IMR-90 (cell line): ENCODE measurements at regions not wholly inside any gene's neighbourhood (a gene's known extent, or its start where the extent isn't known, plus 50 kb on each side); places are given as distances from the start of the nearest gene placed in this dataset.

Experiments
- ATAC-seq: fragments of 200-7000 bp; cut with Tn5 transposase; 2 replicates; pipeline ENCODE4 v1.9.1; 2020; ENCODE audit warnings: low read depth, mild to moderate bottlenecking, moderate library complexity
- BruUV-seq: library from RNA; stranded (reverse); fragments of 400-500 nt; replicated peaks from 2 replicates; lab custom pipeline; 2021; lab: Mats Ljungman, UMichigan
- CTCF ChIA-PET: fragments of 300-600 bp; formaldehyde crosslinking; extraction: SDS; loops from one replicate; lab custom pipeline; 2021; ENCODE audit warnings: antibody characterized with exemption; lab: Yijun Ruan, JAX
- POLR2A ChIA-PET: fragments of 300-600 bp; sonication (Branson Sonifier 250); formaldehyde crosslinking; loops from one replicate; lab custom pipeline; 2022; ENCODE audit warnings: antibody characterized with exemption; ENCODE audit not compliant: unreplicated experiment; lab: Charles Lee
- DNase-seq: peaks from one replicate; pipeline ENCODE4 v3.0.0; 2013
- H2AFZ ChIP-seq: replicated peaks from 2 replicates; pipeline ENCODE3; 2013; ENCODE audit warnings: low read length, mild to moderate bottlenecking; ENCODE audit not compliant: poor library complexity
- H2AK5ac ChIP-seq: 2 replicates; pipeline ENCODE4 v1.6.1; 2013; ENCODE audit warnings: low read depth, low read length, inconsistent platforms
- H2AK9ac ChIP-seq: replicated peaks from 2 replicates; pipeline ENCODE3; 2013; ENCODE audit warnings: mild to moderate bottlenecking, low read depth, low read length, moderate library complexity; ENCODE audit not compliant: poor library complexity
- H2BK120ac ChIP-seq: 2 replicates; pipeline ENCODE4 v1.6.1; 2013; ENCODE audit warnings: low read depth, low read length, inconsistent platforms
- H2BK15ac ChIP-seq: 3 replicates; pipeline ENCODE4 v1.6.1; 2013; ENCODE audit warnings: low read depth, low read length, inconsistent platforms
- H2BK20ac ChIP-seq: 2 replicates; pipeline ENCODE4 v1.6.1; 2013; ENCODE audit warnings: low read depth, mild to moderate bottlenecking, inconsistent platforms, low read length, moderate library complexity
- H2BK5ac ChIP-seq: 2 replicates; pipeline ENCODE4 v1.6.1; 2013; ENCODE audit warnings: mild to moderate bottlenecking, low read depth, low read length, inconsistent platforms; ENCODE audit not compliant: poor library complexity, severe bottlenecking
- H3K14ac ChIP-seq: replicated peaks from 2 replicates; pipeline ENCODE4 v1.6.1; 2013; ENCODE audit warnings: low read depth, low read length, inconsistent platforms
- H3K18ac ChIP-seq: 2 replicates; pipeline ENCODE4 v1.6.1; 2013; ENCODE audit warnings: low read depth, low read length, control low read depth
- H3K23ac ChIP-seq: 2 replicates; pipeline ENCODE4 v1.6.1; 2013; ENCODE audit warnings: low read depth, low read length, inconsistent platforms
- H3K27ac ChIP-seq: 2 replicates; pipeline ENCODE4 v1.5.1; 2013; ENCODE audit warnings: mild to moderate bottlenecking, control low read depth, low read length; ENCODE audit not compliant: insufficient read depth
- H3K27me3 ChIP-seq: 2 replicates; pipeline ENCODE4 v1.6.1; 2013; ENCODE audit warnings: low read length; ENCODE audit not compliant: control insufficient read depth, insufficient read depth
- H3K36me3 ChIP-seq: 2 replicates; pipeline ENCODE4 v1.6.1; 2013; ENCODE audit warnings: low read length, mixed read lengths; ENCODE audit not compliant: control insufficient read depth, insufficient read depth
- H3K4ac ChIP-seq: 2 replicates; pipeline ENCODE4 v1.6.1; 2013; ENCODE audit warnings: low read depth, low read length, inconsistent platforms
- H3K4me1 ChIP-seq: 2 replicates; pipeline ENCODE4 v1.6.1; 2013; ENCODE audit warnings: low read length, mixed read lengths; ENCODE audit not compliant: control insufficient read depth, insufficient read depth
- H3K4me2 ChIP-seq: 2 replicates; pipeline ENCODE4 v1.6.1; 2013; ENCODE audit warnings: low read depth, mild to moderate bottlenecking, control low read depth, low read length, moderate library complexity
- H3K4me3 ChIP-seq: 2 replicates; pipeline ENCODE4 v1.5.1; 2013; ENCODE audit warnings: low read depth, mild to moderate bottlenecking, control low read depth, low read length, moderate library complexity; ENCODE audit not compliant: insufficient read depth
- H3K56ac ChIP-seq: 2 replicates; pipeline ENCODE4 v1.6.1; 2013; ENCODE audit warnings: low read length, inconsistent platforms; ENCODE audit not compliant: insufficient read depth; ENCODE audit errors: extremely low read depth
- H3K79me1 ChIP-seq, 2 experiments: 2 replicates each; pipeline ENCODE4 v1.6.1; 2013; ENCODE audit warnings: low read length in 2 of 2, inconsistent platforms in 1 of 2, low read depth in 1 of 2
- H3K9ac ChIP-seq: 2 replicates; pipeline ENCODE4 v1.6.1; 2013; ENCODE audit warnings: low read depth, low read length, control low read depth
- H3K9me1 ChIP-seq: 2 replicates; pipeline ENCODE4 v1.6.1; 2013; ENCODE audit warnings: low read length, inconsistent platforms; ENCODE audit not compliant: insufficient read depth
- H3K9me3 ChIP-seq: 2 replicates; pipeline ENCODE4 v1.6.1; 2013; ENCODE audit warnings: low read length; ENCODE audit not compliant: control insufficient read depth, insufficient read depth
- H4K20me1 ChIP-seq: 2 replicates; pipeline ENCODE4 v1.6.1; 2013; ENCODE audit warnings: low read length, inconsistent platforms; ENCODE audit not compliant: insufficient read depth
- H4K5ac ChIP-seq: 2 replicates; pipeline ENCODE4 v1.6.1; 2013; ENCODE audit warnings: mild to moderate bottlenecking, low read depth, low read length, control low read depth
- H4K8ac ChIP-seq, 2 experiments: 2 replicates each; pipeline ENCODE4 v1.6.1; 2013; ENCODE audit warnings: low read depth in 2 of 2, low read length in 2 of 2, control low read depth in 1 of 2, inconsistent platforms in 1 of 2
- H4K91ac ChIP-seq: 2 replicates; pipeline ENCODE4 v1.6.1; 2013; ENCODE audit warnings: low read depth, low read length, inconsistent platforms; ENCODE audit not compliant: insufficient read depth
- CEBPB ChIP-seq: IDR thresholded peaks from 2 replicates; pipeline ENCODE4 v1.6.1; 2012; ENCODE audit warnings: low read depth, low read length, improper control_type of control experiment
- MAZ ChIP-seq: IDR thresholded peaks from 2 replicates; pipeline ENCODE4 v1.6.1; 2012; ENCODE audit warnings: low read depth, mild to moderate bottlenecking, low read length, improper control_type of control experiment, moderate library complexity, borderline replicate concordance
- MXI1 ChIP-seq: IDR thresholded peaks from 2 replicates; pipeline ENCODE4 v1.6.1; 2012; ENCODE audit warnings: low read depth, mild to moderate bottlenecking, low read length, moderate library complexity, borderline replicate concordance
- POLR2A ChIP-seq: IDR thresholded peaks from 2 replicates; pipeline ENCODE4 v1.6.1; 2012; ENCODE audit warnings: mild to moderate bottlenecking, low read depth, low read length
- WGBS, 2 experiments: methylation state at CpG; one replicate each; pipeline versions ENCODE4 v1.1.5 to v1.1.7; 2013; ENCODE audit warnings: missing lambda C conversion rate in 2 of 2; ENCODE audit not compliant: insufficient read length in 1 of 2; ENCODE audit errors: extremely low coverage in 2 of 2; 5-methylcytosine and 5-hydroxymethylcytosine counted together
- dilution Hi-C: fragments of 300-500 bp; cut with HindIII; formaldehyde crosslinking; loops from one replicate; pipeline ENCODE4 v1.14.3; 2018; ENCODE audit warnings: low sequenced_read_pairs; ENCODE audit not compliant: unreplicated experiment
- in situ Hi-C: fragments of 300-500 bp; cut with MboI; formaldehyde crosslinking; loops from 3 replicates; pipeline ENCODE4 v1.14.3; 2019; ENCODE audit warnings: low sequenced_read_pairs, inconsistent platforms, mixed read lengths
- intact Hi-C: fragments of 100-400 bp; cut with micrococcal nuclease; formaldehyde crosslinking; loops from 2 replicates; pipeline ENCODE4 v1.10.0; 2022
- TF ChIP-seq, protein P1 (sequence below): fragments of 150-350 bp; IDR thresholded peaks from 2 replicates; pipeline ENCODE4 v1.6.1; 2017; ENCODE audit warnings: mild to moderate bottlenecking, antibody characterized with exemption, low read length, low read depth
- TF ChIP-seq, protein P2 (sequence below): fragments of 150-350 bp; IDR thresholded peaks from 2 replicates; pipeline ENCODE4 v1.6.1; 2016; ENCODE audit warnings: low read depth, mild to moderate bottlenecking, low read length, moderate library complexity, borderline replicate concordance
- TF ChIP-seq, protein P3 (sequence below): conservative IDR thresholded peaks from 2 replicates; pipeline ENCODE4 v1.5.1; 2012; ENCODE audit warnings: mild to moderate bottlenecking, low read depth, low read length, improper control_type of control experiment

DNA sequence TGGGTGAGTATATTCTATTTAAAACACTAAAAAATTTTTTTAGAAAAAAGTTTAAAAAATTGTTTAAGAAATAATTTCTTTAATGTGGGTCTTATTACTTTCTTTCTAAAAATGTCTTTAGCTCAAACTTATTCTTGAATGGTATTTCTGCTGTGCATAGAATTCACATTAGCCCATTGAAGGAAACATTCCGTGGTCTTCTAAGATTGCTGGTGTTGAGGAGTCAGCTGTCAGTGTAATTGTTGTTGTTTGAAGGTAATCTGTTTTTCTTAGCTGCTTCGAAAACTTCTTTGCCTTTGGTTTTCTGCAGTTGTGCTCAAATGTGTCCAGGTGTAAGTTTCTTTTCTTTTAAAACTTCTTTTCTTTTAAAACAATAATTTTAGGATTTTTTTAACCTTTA, 85.4 kb upstream of the KLF12 start:
- Histone ChIP-seq H3K36me3 (no peaks in the 10 kb centered on the region), H3K4me3 (no peak overlapping the region), H2BK120ac (peak overlapping the region; percentile 94), H3K79me1 (no peaks in the 10 kb centered on the region), H2BK15ac (peak overlapping the region; percentile 77; the same call in 1 of the 3 replicates), H3K27me3 (no peaks in the 10 kb centered on the region), H3K14ac (peak overlapping the region; percentile 3; the same call in 1 of the 2 replicates), H3K27ac (no peak overlapping the region; the same call in 1 of the 2 replicates), H3K18ac (peak overlapping the region; percentile 80; the same call in 1 of the 2 replicates), H2AK9ac (no peak overlapping the region), H3K23ac (no peak overlapping the region), H2AK5ac (0 out of 2 replicates have a peak overlapping the region, but pooled peaks have one; percentile 1), H2BK20ac (peak overlapping the region; percentile 83), H3K9ac (no peak overlapping the region), H3K9me3 (no peaks in the 10 kb centered on the region), H2AFZ (no peak overlapping the region), H4K91ac (peak overlapping the region; percentile 93), H4K5ac (peak overlapping the region; percentile 27; the same call in 1 of the 2 replicates), H3K9me1 (peaks cover 3% of the 10 kb centered on the region; the same call in 1 of the 2 replicates), H3K4ac (peak overlapping the region; percentile 74; the same call in 1 of the 2 replicates), H3K4me1 (peaks cover 15% of the 10 kb centered on the region), H4K8ac (peak overlapping the region in 1 of 2 experiments; percentile 62; a peak in 2 of 4 replicates), H4K20me1 (no peaks in the 10 kb centered on the region), H3K56ac (peak overlapping the region; percentile 27; the same call in 1 of the 2 replicates), H2BK5ac (peak overlapping the region; percentile 98), H3K4me2 (peak overlapping the region; percentile 2; the same call in 1 of the 2 replicates)
- ATAC-seq (no peak), DNase-seq (peak; percentile 44)
- TF ChIP-seq, protein P1, sequence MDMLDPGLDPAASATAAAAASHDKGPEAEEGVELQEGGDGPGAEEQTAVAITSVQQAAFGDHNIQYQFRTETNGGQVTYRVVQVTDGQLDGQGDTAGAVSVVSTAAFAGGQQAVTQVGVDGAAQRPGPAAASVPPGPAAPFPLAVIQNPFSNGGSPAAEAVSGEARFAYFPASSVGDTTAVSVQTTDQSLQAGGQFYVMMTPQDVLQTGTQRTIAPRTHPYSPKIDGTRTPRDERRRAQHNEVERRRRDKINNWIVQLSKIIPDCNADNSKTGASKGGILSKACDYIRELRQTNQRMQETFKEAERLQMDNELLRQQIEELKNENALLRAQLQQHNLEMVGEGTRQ: no peak
- TF ChIP-seq MAZ: no peak
- no peak for TF ChIP-seq CEBPB
- TF ChIP-seq, protein P2, sequence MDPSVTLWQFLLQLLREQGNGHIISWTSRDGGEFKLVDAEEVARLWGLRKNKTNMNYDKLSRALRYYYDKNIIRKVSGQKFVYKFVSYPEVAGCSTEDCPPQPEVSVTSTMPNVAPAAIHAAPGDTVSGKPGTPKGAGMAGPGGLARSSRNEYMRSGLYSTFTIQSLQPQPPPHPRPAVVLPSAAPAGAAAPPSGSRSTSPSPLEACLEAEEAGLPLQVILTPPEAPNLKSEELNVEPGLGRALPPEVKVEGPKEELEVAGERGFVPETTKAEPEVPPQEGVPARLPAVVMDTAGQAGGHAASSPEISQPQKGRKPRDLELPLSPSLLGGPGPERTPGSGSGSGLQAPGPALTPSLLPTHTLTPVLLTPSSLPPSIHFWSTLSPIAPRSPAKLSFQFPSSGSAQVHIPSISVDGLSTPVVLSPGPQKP: no peak
- TF ChIP-seq, protein P3, sequence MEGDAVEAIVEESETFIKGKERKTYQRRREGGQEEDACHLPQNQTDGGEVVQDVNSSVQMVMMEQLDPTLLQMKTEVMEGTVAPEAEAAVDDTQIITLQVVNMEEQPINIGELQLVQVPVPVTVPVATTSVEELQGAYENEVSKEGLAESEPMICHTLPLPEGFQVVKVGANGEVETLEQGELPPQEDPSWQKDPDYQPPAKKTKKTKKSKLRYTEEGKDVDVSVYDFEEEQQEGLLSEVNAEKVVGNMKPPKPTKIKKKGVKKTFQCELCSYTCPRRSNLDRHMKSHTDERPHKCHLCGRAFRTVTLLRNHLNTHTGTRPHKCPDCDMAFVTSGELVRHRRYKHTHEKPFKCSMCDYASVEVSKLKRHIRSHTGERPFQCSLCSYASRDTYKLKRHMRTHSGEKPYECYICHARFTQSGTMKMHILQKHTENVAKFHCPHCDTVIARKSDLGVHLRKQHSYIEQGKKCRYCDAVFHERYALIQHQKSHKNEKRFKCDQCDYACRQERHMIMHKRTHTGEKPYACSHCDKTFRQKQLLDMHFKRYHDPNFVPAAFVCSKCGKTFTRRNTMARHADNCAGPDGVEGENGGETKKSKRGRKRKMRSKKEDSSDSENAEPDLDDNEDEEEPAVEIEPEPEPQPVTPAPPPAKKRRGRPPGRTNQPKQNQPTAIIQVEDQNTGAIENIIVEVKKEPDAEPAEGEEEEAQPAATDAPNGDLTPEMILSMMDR: no peak
- TF ChIP-seq POLR2A: no peak
- no peak for TF ChIP-seq MXI1
- in situ Hi-C loops: no loop called here
- BruUV-seq: no TSS peak
- POLR2A ChIA-PET: no interaction called here
- intact Hi-C loops: loop anchor here (5.0 kb wide), 2 partner anchors 82 to 172 kb away; no protein-coding TSS in a partner anchor
- dilution Hi-C loops: no loop called here
- no CpG with 5 or more reads among the region's 2 CpGs for WGBS, 2 experiments
- CTCF ChIA-PET: interaction anchor here (0.7 kb wide), 1 partner anchor 207 kb away, joined by 4 read pairs; no protein-coding TSS in a partner anchor
